DND-41 (cell line): ENCODE measurements at regions not wholly inside any gene's neighbourhood (a gene's known extent, or its start where the extent isn't known, plus 50 kb on each side); places are given as distances from the start of the nearest gene placed in this dataset.

Experiments
- EZH2 ChIP-seq: IDR thresholded peaks from 3 replicates; pipeline ENCODE4 v1.6.1; 2012; ENCODE audit warnings: borderline replicate concordance, low read depth, mild to moderate bottlenecking, moderate library complexity, low read length, inconsistent platforms; ENCODE audit not compliant: severe bottlenecking
- TF ChIP-seq, protein P1 (sequence below): IDR thresholded peaks from 2 replicates; pipeline ENCODE4 v1.5.1; 2012; ENCODE audit warnings: borderline replicate concordance, low read length, moderate library complexity, mild to moderate bottlenecking; ENCODE audit not compliant: poor library complexity, severe bottlenecking; ENCODE audit errors: extremely low read depth

DNA sequence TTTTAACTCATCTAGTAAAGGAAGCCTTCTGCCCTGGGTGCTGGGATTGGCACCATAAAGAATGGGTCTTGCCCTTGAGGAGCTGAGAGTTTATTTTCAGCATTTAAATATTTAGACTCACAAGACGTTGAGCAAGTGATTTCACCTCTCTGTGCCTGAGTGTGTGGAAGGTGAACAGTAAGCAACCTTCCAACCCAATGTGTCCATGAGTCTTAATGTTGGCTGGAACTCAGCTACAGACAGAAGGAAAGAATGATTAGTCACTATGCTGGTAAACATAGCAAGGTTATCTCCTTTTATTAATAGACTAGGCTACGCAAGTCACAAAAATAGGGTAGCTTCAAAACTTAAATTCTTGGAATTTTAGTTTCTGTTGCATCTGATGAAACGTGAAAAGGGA lies 277.4 kb upstream of the GATB start:
- TF ChIP-seq, protein P1, sequence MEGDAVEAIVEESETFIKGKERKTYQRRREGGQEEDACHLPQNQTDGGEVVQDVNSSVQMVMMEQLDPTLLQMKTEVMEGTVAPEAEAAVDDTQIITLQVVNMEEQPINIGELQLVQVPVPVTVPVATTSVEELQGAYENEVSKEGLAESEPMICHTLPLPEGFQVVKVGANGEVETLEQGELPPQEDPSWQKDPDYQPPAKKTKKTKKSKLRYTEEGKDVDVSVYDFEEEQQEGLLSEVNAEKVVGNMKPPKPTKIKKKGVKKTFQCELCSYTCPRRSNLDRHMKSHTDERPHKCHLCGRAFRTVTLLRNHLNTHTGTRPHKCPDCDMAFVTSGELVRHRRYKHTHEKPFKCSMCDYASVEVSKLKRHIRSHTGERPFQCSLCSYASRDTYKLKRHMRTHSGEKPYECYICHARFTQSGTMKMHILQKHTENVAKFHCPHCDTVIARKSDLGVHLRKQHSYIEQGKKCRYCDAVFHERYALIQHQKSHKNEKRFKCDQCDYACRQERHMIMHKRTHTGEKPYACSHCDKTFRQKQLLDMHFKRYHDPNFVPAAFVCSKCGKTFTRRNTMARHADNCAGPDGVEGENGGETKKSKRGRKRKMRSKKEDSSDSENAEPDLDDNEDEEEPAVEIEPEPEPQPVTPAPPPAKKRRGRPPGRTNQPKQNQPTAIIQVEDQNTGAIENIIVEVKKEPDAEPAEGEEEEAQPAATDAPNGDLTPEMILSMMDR = no peak
- TF ChIP-seq EZH2 = no peak
